Lung (tissue), 11 donors: ENCODE measurements at regions not wholly inside any gene's neighbourhood (a gene's known extent, or its start where the extent isn't known, plus 50 kb on each side); places are given as distances from the start of the nearest gene placed in this dataset.
A peak's percentile ranks its signal among the peaks of the same experiment; 100 is the strongest.

Experiments
- ATAC-seq: fragments of 200-7000 bp; cut with Tn5 transposase; one replicate; pipeline ENCODE4 v1.9.1; 2020; ENCODE audit warnings: moderate number of reproducible peaks; ENCODE audit not compliant: insufficient read depth, low FRiP score
- DNase-seq, 3 donors: peaks; one replicate each; pipeline ENCODE4 v3.0.0-alpha.2; 2013 to 2017
- H3K27ac ChIP-seq, 2 donors: one replicate each; pipeline ENCODE4 v1.5.1; 2013; ENCODE audit warnings: mild to moderate bottlenecking in 2 of 2, moderate library complexity in 2 of 2, control low read depth in 1 of 2, inconsistent platforms in 1 of 2, low read depth in 1 of 2, low read length in 1 of 2
- H3K27me3 ChIP-seq, 3 donors: one replicate each; pipeline ENCODE4 v1.5.1; 2013; ENCODE audit warnings: low read length in 2 of 3; ENCODE audit not compliant: control insufficient read depth in 3 of 3, insufficient read depth in 3 of 3
- H3K36me3 ChIP-seq, 4 donors: one replicate each; pipeline ENCODE4 v1.5.1; 2013; ENCODE audit warnings: low read length in 4 of 4, mild to moderate bottlenecking in 1 of 4, moderate library complexity in 1 of 4; ENCODE audit not compliant: control insufficient read depth in 4 of 4, insufficient read depth in 4 of 4
- H3K4me1 ChIP-seq, 5 donors: one replicate each; pipeline ENCODE4 v1.5.1; 2013; ENCODE audit warnings: low read length in 5 of 5, mild to moderate bottlenecking in 2 of 5, moderate library complexity in 1 of 5; ENCODE audit not compliant: control insufficient read depth in 5 of 5, insufficient read depth in 5 of 5
- H3K4me3 ChIP-seq: one replicate; pipeline ENCODE4 v1.5.1; 2013; ENCODE audit warnings: mild to moderate bottlenecking, control low read depth, moderate library complexity
- H3K9ac ChIP-seq, 2 donors: one replicate each; pipeline ENCODE4 v1.5.1; 2013; ENCODE audit warnings: low read length in 2 of 2, control low read depth in 1 of 2; ENCODE audit not compliant: insufficient read depth in 1 of 2
- H3K9me3 ChIP-seq, 4 donors: one replicate each; pipeline ENCODE4 v1.5.1; 2013; ENCODE audit warnings: low read length in 3 of 4, mild to moderate bottlenecking in 1 of 4, moderate library complexity in 1 of 4; ENCODE audit not compliant: control insufficient read depth in 4 of 4, insufficient read depth in 3 of 4
- CTCF ChIP-seq: IDR thresholded peaks from 2 replicates; pipeline ENCODE4 v1.5.1; 2012; ENCODE audit warnings: mild to moderate bottlenecking; ENCODE audit errors: control extremely low read depth, extremely low read depth
- WGBS, 2 donors: extraction: QIAGEN DNeasy Blood & Tissue Kit; methylation state at CpG; one replicate each; pipeline ENCODE4 v1.1.7; 2013; 5-methylcytosine and 5-hydroxymethylcytosine counted together
- donor health status: control.
- donor health status: control.
- donor health status: Bipolar disorder and iron deficiency.
- donor health status: healthy.
- donor health status: DM: yes; HTN: yes; CAD: no.

GRCh38 chr16:59920054-59920453 is 1185.9 kb upstream of the GOT2 start:
- Histone ChIP-seq H3K27ac (no peak overlapping the region), H3K4me1 (no peaks in the 10 kb centered on the region), H3K9ac (no peak overlapping the region), H3K36me3 (no peaks in the 10 kb centered on the region), H3K27me3 (peaks cover 0 to 21% (median 0%) of the 10 kb centered on the region in 3 donors), H3K4me3 (no peak overlapping the region), H3K9me3 (peaks cover 0 to 5% (median 0%) of the 10 kb centered on the region in 4 donors)
- WGBS, 2 donors: 77 to 79% methylated on average over 2 of the region's 2 CpGs
- no peak for TF ChIP-seq CTCF
- DNase-seq (no peak), ATAC-seq (no peak)

- no peak for TF ChIP-seq CTCF
- Histone ChIP-seq H3K36me3 (no peaks in the 10 kb centered on the region), H3K27me3 (peaks cover 0 to 18% (median 0%) of the 10 kb centered on the region in 3 donors), H3K9me3 (peaks cover 0 to 5% (median 0%) of the 10 kb centered on the region in 4 donors), H3K4me3 (no peak overlapping the region), H3K9ac (no peak overlapping the region), H3K27ac (no peak overlapping the region), H3K4me1 (no peaks in the 10 kb centered on the region)
- ATAC-seq (no peak), DNase-seq (no peak)
- WGBS, 2 donors: 67 to 83% methylated on average over 1 of the region's 1 CpG
Measured at GRCh38 chr16:59913666-59914065, 1179.5 kb upstream of the GOT2 start.

GRCh38 chr16:59909262-59909661 is 1175.1 kb upstream of the GOT2 start:
- Histone ChIP-seq H3K36me3 (no peaks in the 10 kb centered on the region), H3K9ac (no peak overlapping the region), H3K4me1 (peaks cover 0 to 3% (median 0%) of the 10 kb centered on the region in 5 donors), H3K27ac (no peak overlapping the region), H3K27me3 (peaks cover 0 to 16% (median 0%) of the 10 kb centered on the region in 3 donors), H3K4me3 (no peak overlapping the region), H3K9me3 (no peaks in the 10 kb centered on the region)
- TF ChIP-seq CTCF: no peak
- DNase-seq: no peak
- ATAC-seq: no peak
- WGBS, 2 donors: 64 to 78% methylated on average over 5 of the region's 5 CpGs

GRCh38 chr16:59907611-59908010 is 1173.5 kb upstream of the GOT2 start:
- no peak overlapping the region for H3K9ac ChIP-seq
- TF ChIP-seq CTCF: no peak
- no peaks in the 10 kb centered on the region for H3K9me3 ChIP-seq
- WGBS, 2 donors: 73 to 80% methylated on average over 4 of the region's 4 CpGs
- no peak overlapping the region for H3K27ac ChIP-seq
- DNase-seq (peak in 1 of 3 donors; percentile 29), ATAC-seq (no peak)
- no peaks in the 10 kb centered on the region for H3K36me3 ChIP-seq
- H3K4me3 ChIP-seq: no peak overlapping the region
- H3K4me1 ChIP-seq: peaks cover 0 to 3% (median 0%) of the 10 kb centered on the region in 5 donors
- H3K27me3 ChIP-seq: peaks cover 0 to 12% (median 0%) of the 10 kb centered on the region in 3 donors
